ENCODE measurements at regions not wholly inside any gene's neighbourhood (a gene's known extent, or its start where the extent isn't known, plus 50 kb on each side); places are given as distances from the start of the nearest gene placed in this dataset.

DNA sequence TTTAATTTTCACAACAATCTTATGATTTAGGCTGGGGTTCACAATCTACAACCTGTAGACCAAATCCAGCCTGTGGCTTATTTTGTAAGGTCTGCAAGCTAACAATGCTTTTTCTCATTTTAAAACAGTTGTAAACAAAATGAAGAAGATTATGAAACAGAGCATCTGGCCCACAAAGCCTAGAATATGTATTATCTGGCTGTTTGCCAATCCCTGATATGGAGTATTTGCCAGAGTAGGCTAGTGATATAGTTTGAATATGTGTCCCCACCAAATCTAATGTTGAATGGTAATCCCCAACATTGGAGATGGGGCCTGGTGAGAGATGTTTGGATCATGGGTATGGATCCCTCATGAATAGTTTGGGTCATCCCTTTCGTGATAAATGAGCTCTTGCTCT, 201.8 kb downstream of the DHX35 start:
- DNase-seq (ENCODE audit: low read depth in 2 of 2) = no peak

GRCh38 chr20:39161900-39162299, 199.8 kb downstream of the DHX35 start:
- no peak for DNase-seq (ENCODE audit: low read depth in 2 of 2)

DNA sequence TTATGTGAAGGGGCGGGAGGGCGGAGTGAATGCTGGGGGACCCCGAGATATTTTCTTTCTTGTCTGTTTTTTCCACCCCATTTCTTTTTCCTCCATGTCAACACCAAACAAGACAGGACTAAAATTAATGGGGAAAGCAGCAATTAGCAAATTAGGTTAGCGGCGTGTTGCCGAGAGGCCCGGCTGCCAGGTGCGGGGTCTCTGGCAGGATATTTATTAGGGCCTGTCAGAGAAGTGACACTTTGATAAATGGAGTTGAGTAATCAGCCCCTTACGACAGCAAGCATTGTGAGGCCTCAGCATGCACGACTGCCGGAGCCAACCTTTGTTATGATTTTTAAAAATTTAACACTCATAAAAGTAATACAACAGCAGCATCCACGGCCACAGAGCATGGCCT, 193.8 kb downstream of the DHX35 start:
- no peak for DNase-seq (ENCODE audit: low read depth in 2 of 2)

GRCh38 chr20:39152742-39153141, 190.6 kb downstream of the DHX35 start:
- no peak for DNase-seq (ENCODE audit: low read depth in 2 of 2)

DNA sequence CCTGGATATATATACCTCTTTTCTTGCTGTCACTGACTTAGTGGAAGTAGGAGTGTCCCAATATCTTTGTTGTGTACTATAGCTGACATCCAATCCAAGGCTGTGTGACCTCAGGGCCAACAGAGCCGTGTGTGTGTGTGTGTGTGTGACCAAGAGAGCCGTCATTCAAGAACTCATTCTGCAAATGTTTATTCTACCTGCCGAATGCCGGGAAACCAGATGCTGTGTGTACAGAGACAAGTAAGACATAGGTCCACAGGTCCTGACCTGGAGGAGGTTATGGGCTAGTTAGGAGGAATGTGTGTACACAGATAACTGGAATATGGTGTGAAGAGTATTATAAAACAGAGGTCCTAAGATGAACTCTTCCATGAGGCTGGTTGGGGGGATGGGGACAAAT, 190.0 kb downstream of the DHX35 start:
- no peak for DNase-seq (ENCODE audit: low read depth in 2 of 2)

DNA sequence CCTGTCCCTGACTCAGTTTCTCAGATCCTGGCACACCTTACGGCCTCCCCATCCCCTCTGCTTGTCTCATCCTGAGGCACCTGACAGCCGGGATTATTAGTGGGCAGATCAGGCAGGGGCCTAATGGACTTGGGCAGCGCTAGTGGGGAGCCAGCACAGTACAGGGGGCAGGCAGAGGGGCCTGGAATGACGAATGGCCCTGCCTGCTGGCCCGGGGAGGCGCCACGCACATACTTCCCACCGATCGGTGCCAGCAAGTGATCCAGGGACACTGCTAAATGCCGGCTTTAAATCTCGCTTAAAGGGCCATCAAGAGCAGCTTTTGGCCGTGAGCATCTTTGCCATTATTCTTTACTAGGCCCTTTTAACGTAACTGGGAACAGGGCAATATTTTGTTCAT, 188.4 kb downstream of the DHX35 start:
- no peak for DNase-seq (ENCODE audit: low read depth in 2 of 2)

DNA sequence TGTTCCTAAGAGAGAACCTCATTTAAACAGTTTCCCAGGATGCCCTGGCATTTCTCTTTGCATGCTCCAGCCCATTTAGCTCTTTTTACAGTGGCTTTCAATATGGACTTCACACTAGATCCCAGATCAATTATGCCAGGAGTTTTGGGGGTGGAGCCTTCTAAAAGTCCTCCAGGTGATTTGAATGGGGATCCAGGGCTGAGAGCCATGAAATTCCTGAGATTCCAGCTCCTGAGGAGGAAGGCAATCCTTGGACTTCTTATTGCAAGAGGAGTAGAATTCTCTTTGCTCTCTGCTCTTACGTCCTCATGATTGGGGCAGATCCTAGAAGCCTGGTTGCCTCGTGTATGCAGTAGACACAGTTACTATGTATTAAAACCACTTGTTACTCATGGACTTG, 184.2 kb downstream of the DHX35 start:
- no peak for DNase-seq (ENCODE audit: low read depth in 2 of 2)

GRCh38 chr20:39145921-39146320, 183.8 kb downstream of the DHX35 start:
- DNase-seq (ENCODE audit: low read depth in 2 of 2) = no peak

DNA sequence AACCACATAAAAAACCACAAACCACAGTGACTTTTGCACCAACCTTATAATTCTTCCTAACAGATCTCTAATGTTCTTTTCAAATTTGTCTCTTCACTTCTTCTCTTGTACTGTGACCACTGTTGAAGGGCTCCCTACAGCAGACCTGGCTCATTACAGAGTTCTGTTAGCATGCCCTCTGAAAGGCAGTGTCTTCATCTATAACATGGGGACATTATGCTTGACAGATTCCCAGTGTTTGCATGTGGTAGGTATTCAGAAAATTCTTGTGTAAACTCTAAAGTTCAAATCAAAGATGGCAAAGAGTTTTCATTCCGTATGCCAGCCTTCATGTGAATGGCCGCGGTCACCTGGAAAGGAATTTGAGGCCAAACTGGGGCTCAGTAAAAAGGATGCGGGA, 182.6 kb downstream of the DHX35 start:
- DNase-seq (ENCODE audit: low read depth in 2 of 2) = no peak

DNA sequence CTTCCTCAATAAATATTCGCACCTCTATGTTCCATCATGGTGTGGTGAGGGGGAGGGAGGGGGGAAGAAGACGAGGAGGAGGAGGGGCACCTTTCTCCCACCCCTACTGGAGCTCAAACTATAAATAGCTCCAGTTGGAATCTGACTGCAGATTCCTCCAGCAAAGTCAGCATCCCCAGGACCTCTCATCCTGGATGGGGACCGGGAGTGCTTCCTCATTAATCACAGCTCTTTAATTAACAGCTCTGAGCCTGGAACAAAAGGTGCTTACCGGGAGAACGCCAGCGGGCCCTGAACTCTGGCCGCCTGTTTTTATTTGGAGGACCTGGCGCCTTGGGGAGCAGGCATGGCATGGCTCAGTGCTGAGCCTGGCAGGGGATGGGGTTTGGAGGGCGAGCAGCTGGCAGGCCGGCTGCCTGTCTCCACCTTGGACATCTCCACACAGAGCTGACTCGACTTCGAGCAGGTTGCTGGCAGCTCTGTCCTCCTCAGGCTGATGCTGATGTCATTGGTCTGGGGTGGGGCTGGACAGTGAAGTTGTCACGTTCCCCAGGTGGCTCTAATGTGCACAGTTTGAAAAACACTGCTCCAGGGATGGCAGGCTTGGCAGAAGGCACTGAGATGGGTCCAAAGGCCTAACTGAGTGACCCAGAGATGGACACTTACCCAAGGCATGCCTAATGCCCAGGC, 180.4 kb downstream of the DHX35 start:
- no peak for DNase-seq (ENCODE audit: low read depth in 2 of 2)

GRCh38 chr20:39137299-39137698, 175.2 kb downstream of the DHX35 start:
- no peak for DNase-seq (ENCODE audit: low read depth in 2 of 2)

DNA sequence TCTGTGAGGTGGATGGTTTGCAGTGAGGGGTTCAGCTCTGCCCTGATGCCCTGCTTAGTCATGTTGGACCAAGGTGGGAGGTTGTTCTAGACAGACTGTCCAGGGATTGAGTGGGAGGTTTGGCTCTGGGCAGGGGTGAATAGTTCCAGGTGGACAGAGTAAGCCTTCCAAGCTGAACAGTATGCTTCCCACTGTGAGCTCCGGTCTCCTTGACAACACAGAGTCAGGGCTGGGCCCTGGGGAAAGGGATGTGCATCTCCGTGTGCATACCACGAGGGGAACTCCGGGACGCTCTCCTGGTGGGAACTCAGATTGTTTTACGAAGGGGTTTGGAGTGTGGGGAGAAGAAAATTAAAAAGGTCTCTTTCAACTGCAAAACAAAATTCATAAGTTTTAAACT, 174.7 kb downstream of the DHX35 start:
- no peak for DNase-seq (ENCODE audit: low read depth in 2 of 2)

DNA sequence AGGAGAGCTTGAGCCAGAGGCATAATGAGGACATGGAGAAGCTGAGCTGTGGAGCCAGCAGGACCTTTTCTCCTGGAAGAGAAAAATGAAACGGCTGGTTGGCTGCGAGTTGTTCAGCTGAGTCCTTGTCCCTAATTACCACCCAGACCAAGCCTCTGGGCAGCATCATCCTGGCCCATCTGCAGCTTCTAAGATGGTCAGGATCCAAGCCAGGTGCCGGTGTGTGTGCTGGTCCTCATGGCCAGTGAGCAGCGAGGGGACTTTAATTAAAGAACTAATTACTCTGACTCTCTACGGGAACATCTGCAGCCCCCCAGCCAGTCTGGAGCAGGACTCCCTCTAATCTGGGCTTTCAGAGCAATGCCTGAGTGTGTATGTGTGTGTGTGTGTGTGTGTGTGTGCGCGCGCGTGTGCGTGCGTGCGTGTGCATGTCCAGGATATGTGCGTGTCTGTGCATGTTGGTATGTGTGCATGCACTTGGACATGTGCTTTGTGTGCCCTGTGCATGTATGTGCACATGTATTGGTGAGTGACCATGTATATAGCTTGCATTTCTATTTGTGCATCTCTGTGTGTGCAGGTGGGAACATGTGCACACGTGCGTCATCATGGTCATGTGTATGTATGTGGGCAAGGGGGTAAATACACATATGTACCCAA, 173.9 kb downstream of the DHX35 start:
- DNase-seq (ENCODE audit: low read depth in 2 of 2) = no peak

DNA sequence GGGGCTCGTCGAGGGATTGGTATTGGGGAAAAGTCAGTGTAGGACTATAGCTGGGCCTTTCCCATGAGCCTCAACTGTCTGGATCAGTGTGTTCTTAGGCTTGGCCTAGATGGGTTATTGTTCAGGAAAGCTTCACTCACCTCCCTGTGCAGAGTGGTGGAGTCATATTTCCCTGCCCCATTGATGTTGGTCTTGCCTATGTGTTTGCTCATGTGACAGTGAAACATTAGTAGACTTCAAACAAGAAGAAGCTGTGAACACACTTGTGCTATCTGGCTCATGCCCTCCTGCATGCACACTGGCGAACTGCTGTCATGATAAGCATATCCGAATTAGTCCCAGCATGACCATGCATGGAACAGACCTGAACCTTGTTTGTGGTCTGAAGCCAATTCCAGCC, 171.1 kb downstream of the DHX35 start:
- no peak for DNase-seq (ENCODE audit: low read depth in 2 of 2)

- no peak for DNase-seq (ENCODE audit: low read depth in 2 of 2)
These were observed 170.4 kb downstream of the DHX35 start for GRCh38 chr20:39132511-39132910.

GRCh38 chr20:39132093-39132492, 169.9 kb downstream of the DHX35 start:
- DNase-seq (ENCODE audit: low read depth in 2 of 2) = no peak

DNA sequence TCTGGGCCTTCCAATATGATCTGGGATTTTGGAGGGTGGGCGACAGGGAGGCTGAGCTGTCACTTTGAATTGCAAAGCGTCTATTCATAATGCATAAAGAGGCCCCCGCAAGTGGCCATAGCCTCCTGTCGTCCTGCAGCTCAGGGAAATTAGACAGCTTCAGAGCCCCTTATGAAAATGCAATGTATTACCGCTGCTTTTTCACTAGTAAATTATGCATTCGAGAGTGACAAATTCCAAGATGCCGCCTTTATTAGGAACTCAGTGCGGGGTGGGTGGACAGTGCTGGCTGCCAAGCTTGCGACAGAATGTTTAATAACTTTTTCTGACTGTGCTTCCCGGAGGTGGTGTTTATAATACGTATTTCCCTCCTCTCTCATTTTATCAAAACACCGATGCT, 168.5 kb downstream of the DHX35 start:
- no peak for DNase-seq (ENCODE audit: low read depth in 2 of 2)

- no peak for DNase-seq (ENCODE audit: low read depth in 2 of 2)
These were observed 167.4 kb downstream of the DHX35 start for GRCh38 chr20:39129523-39129922.

DNA sequence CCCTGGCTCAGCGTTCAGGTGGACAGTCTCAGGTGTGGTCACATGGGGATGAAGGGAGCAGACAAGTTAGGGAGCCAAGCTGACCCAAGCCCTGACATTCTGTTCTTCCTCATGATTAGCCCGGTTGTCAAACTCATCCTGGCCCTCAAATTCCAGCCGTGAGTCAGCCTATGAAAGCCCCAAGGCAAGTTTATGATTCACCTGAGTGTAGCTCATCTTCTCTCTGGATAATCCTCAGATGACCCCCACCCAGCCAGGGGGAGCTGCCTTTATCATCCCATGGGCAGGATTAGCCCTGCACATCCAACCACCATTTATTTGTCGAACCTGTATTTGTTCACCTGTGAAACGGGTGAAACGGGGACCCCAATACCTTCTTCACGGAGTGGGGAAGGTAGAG, 161.9 kb downstream of the DHX35 start:
- DNase-seq (ENCODE audit: low read depth in 2 of 2) = no peak

DNA sequence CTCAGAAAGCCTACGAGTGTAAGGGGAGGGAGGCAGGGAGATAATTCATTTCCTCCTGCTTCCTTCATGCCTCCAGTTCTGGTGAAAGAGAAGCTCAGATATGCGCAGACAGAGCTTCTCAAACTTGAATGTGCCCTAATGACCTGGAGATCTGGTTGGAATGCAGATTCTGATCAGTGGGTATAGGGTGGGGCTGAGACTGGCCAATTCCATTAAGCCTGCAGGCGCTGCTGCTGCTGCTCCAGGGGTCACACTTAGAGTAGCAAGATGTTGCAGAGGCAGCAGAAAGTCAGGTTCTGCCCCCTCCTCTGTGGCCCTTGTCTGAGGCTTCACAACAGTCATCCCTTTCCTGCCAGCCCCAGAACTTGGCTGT, 161.0 kb downstream of the DHX35 start:
- no peak for DNase-seq (ENCODE audit: low read depth in 2 of 2)

DNA sequence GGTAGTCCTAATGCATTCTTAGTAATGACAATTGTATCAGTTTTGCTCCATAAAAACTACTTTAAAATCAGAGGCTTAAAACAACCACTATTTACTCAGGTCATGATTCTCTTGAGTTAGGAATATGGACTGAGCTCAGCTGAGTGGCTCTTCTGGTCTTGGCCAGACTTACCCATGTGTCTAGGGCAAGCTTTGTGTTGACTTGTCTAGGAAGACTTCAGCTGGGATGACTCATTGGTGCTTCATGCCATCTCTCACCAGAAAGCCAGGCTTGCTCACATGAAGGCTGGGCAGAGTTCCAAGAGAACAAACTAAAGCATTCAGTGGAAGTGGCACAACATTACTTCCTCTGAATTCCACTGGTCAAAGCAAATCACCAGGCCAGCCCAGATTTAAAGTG, 155.3 kb downstream of the DHX35 start:
- DNase-seq (ENCODE audit: low read depth in 2 of 2) = no peak

- DNase-seq (ENCODE audit: low read depth in 2 of 2) = no peak
These were observed 153.9 kb downstream of the DHX35 start for GRCh38 chr20:39116020-39116419.

DNA sequence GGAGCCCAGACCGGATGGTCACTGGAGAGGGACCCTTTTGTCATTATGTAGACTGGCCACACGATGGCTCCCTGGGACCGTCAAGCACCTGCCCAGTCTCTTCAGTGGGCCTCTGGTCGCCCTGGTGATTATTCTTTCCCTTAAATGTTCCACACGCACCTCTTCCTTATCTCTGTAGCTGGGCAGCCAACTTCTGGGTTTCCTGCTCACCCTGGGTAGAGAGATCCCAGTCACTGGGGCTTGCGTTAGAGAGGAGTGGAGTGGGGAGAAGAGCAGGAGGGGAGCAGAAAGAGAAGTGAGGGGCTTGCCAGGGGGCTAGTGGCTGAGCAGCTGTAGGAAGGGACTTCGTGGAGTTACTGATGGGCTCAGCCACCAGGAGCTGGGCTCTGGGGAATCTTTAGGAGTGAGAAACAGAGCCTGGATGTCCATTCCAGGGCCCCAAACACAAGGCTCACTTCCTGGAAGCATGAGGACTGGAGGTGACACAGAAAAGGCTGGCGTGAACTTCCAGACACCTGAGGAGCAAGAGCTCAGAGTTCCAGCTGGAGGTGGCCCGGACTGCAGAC, 150.1 kb downstream of the DHX35 start:
- no peak for DNase-seq (ENCODE audit: low read depth in 2 of 2)
